ENCODE measurements at regions not wholly inside any gene's neighbourhood (a gene's known extent, or its start where the extent isn't known, plus 50 kb on each side); places are given as distances from the start of the nearest gene placed in this dataset.

GRCh38 chr5:25823330-25823873, 1178.6 kb upstream of the CDH10 start:
- no peak for DNase-seq (ENCODE audit: low spot score)
